Retina (tissue), 1 donor: ENCODE measurements at regions not wholly inside any gene's neighbourhood (a gene's known extent, or its start where the extent isn't known, plus 50 kb on each side); places are given as distances from the start of the nearest gene placed in this dataset.

ENCODE experiments used
- DNase-seq: peaks from one replicate; pipeline ENCODE4 v3.0.0-alpha.2; 2016

DNA sequence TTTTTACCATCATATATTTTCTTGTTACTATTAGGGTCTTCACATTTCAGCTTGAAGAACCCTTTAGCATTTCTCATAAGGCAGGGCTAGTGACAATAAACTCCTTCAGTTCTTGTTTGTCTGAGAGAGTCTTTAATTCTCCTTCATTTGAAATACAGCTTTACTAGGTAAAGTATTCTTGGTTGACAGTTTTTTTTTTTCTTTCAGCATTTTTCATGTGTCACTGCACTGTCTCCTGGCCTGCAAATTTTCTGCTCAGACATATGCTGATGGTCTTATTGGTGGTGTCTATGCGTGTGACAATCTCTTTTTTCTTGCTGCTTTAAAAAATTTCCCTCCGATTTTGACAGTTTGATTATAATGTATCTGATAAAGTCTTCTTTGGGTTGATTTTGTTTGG, 399.9 kb downstream of the SH3GL2 start:
- DNase-seq: no peak

- DNase-seq: no peak
These were observed 407.7 kb downstream of the SH3GL2 start for GRCh38 chr9:17986595-17986994.

GRCh38 chr9:17987189-17987588, 408.3 kb downstream of the SH3GL2 start:
- DNase-seq: no peak

DNA sequence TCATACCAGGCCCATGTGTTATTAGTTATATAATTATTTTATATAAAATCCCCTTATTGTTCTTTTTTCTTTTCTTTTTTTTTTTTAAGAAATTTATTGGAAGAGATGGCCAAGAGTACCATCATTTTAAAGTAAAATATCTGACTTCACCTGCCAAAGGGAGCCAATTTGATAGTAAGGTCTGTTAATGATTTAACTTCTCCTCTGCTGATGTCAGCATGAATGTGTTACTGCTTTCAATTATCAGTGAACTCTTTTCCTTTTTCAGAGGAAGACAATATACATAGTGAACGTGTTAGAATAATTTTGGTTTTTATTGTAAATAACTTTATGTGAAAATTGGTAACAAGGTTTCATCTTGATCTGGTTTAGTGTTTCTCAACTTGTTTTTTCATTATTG, 409.6 kb downstream of the SH3GL2 start:
- DNase-seq: no peak

DNA sequence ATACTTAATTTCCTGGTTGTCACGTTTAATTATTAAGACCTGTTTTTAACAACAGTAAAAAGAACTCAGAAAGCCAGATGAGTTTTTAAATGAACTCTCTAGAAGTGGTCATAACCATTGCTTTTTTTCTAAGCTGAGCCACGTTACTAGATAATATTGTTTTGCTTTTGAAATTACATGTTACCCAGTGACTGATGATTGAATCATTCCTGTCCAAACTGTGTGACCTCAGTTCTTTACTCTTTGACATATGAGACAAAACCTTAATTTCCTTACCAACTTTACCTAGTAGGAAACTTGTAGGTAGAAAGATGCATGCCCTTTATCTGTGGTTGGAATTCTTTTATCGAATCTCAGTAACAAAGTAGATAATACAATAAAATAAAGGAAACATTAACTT, 411.7 kb downstream of the SH3GL2 start:
- DNase-seq: no peak

DNA sequence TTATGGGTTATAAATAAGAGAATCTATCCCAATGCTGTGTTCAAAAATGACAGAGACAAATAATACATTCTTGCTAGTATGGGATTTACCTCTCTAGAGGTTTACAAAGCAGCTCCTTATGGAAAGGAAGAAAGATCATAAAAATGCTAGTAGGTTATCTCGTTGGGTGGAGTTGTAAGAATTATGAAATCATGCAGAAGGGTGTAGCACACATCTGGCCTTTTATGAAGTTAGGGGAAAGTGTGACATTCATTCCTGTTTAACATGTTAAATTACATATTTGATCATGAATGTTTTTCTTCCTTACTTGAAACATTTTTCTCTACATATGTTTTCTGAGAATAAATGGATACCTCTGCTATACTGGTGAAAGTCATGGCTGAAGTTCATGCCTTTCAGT, 414.2 kb downstream of the SH3GL2 start:
- no peak for DNase-seq

DNA sequence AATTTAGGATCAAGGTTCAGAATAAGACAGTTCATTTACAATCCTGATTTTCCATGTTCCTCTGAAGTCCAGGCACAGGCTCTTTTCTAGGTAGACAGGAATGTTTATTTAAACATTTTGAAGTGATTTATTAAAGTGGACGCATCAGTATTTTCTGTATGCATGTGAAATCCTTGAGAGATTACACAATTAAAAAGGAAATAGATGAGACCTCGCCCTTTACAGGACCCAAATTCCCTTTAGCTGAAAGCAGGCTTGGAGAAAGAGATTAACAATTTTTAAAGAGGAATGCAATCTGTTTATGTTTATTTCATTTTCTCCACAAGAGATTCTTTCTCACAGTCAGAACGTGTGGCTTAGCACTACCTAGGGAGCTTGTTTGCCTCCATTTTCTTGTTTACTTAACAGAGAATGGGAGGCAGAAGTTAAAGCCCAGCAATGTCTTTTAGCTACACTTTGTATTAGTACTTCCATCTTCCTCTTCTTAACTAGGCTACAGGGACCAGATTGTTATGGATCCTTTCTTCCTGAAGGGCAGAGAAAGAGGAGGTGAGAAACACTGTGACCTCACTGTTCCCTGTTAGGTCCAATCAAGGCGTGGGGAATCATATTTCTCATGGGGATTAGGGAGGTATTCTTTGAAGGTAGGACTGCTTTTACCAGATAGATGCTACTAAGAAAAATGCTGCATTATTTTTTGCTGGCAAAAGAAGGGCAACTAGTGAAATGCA, 416.0 kb downstream of the SH3GL2 start:
- no peak for DNase-seq

DNA sequence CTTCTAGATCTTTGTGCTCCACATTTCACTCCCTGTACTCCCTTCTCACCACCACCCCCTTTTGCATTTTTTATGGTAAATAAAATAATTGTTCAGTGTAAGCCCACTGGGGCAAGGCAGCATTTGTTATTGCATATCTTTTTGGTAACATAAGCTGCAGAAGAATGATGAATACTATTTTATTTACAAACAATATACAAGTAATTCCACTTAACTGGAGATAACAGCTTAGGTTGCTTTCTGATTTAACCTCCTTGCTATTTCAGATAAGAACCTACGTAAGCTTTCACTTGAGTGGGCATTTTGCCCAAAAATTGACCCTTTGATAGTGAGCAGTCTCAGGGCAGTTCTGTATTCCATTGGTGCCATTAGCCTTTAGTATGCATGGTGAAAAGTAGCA, 417.9 kb downstream of the SH3GL2 start:
- DNase-seq: no peak

GRCh38 chr9:18002718-18003438, 424.0 kb downstream of the SH3GL2 start:
- DNase-seq: no peak

- DNase-seq: no peak
These were observed 427.7 kb downstream of the SH3GL2 start for GRCh38 chr9:18006591-18006990.

DNA sequence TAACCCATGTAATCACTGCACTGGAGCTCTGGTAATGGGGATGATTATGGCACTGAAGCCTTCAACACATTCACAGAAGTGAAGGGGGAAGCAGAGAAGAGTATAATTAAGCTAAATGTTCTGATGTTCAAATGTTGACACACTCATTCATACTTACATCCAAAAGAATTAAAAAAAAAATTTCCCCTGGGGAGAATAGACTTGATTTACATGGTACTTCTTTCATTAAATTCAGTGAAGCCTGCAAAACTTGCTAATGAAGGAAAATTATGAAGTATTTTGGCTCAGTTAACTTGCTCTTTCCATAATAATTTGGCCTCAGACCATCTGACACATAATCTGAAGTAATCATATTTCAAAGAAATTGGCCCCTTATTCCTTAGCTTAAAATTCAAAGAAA, 428.8 kb downstream of the SH3GL2 start:
- DNase-seq: no peak

GRCh38 chr9:18009902-18010301, 431.0 kb downstream of the SH3GL2 start:
- DNase-seq: no peak

DNA sequence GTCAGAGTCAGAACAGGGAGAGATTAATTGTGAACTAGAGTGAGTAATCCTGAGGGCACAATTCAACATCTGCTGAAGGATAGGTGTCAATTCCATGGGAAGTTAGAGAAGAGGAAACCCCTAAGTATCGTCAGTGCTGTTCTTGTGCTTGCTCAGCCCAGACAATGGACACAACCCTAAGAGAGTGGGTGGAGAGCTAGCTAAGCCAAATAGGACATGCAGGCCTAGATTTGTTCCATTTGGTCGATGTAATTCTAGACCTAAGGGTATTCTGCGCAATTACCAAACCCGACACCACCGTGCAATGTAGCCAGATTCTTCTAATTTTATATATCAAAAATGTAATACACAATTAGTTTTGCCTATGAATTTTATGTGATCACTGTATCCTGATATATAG, 431.6 kb downstream of the SH3GL2 start:
- no peak for DNase-seq

- DNase-seq: no peak
These were observed 433.3 kb downstream of the SH3GL2 start for GRCh38 chr9:18012170-18012569.

DNA sequence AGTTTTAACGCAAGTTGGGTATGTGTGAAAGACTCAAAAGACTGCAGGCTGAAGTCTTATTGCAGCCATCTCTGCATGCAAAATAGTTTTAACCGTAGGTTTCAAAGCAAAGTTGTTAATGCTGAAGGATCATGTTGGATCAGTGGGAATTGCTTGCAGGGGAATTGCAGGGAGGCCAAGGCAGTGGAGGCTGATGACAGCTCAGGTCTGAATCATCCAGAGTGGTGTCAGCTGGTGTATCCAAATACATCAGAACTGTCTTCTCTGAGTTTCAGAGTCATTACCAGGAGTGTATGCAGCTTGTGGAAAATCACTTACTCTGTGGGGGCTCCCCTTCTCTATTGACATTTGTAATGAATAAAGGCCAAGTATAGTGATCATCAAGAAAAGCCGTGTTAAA, 435.7 kb downstream of the SH3GL2 start:
- no peak for DNase-seq

DNA sequence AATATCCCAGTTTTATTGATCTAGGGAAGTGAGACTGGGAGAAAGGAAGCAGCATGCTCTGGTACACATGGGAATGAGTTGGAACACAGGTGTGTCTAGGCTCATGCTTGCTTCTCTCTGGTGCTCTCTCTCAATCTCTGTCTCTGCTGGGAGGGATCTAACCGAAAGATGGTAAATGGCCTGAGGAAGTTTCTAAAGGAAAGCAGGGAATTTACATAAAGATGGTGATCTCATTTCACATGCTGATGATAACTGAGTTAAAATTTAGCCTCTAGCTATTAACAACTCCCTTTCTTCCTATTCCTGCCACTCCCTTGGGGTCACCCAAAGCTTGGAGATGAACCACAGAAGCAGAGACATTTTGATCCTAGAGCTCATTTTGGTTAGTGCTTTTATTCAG, 436.2 kb downstream of the SH3GL2 start:
- no peak for DNase-seq

DNA sequence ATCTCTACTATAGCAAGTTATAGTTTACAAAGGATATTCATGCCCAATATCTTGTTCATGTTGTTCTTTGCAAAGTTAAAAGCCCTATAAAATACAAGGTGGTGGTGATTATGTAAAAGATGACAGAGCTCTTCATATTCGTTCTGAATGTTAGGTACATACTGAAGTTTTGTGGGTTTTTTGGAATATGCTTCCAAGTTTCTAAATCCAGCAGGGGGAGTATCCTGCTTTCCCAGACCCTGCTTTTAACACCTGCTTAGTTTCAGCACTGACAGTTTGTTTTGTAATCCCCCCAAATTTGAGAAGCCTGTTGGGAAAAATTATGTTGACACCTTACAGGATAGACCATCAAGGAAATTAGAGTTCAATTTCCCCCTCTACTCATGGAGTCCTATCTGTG, 438.3 kb downstream of the SH3GL2 start:
- no peak for DNase-seq

DNA sequence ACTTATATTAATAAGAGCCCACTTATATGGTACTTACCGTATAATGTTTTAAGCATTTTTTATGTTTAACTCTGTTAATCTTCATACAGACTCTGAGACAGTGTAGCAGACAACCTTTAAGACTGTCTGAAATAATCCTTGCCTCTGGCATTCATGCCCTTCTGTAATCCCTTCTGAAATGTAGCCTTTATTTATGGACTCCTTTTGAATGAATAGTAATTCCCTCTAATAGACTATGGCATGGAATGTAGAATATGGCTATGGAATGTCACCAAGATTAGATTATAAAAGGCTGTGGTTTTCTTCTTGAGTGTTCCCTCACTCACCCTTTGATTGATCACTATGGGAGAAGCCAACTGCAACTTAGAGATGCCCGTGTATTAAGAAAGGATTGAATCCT, 439.4 kb downstream of the SH3GL2 start:
- no peak for DNase-seq

GRCh38 chr9:18018661-18019060, 439.8 kb downstream of the SH3GL2 start:
- DNase-seq: no peak

DNA sequence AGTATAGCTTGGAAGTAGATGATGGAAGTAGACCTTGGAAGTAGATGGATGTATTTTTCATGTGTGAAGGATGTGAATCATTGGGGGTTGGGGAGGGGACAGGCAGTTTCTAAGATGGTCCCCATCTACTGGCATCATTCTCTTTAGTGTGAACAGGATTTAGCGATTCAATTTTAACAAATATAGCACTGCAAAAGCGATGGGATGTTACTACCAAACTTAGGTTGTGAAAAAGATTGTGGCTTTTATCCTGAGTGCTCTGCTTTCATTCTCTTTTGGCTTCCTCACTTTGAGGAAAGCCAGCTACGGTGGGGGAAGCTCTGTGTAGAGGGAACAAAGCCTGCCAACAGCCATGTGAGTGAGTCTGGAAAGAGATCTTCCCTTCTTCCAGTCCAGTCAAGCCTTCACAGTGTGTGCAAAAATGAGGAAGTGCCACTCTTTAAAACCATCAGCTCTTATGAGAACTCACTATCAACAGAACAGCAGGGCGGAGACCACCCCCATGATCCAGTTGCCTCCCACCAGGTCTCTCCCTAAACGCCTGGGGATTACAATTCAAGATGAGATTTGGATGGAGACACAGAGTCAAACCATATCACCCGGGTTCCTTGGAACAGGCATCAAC, 441.4 kb downstream of the SH3GL2 start:
- no peak for DNase-seq

GRCh38 chr9:18022642-18023041, 443.8 kb downstream of the SH3GL2 start:
- DNase-seq: no peak

- no peak for DNase-seq
These were observed 444.5 kb downstream of the SH3GL2 start for GRCh38 chr9:18023332-18023731.

- no peak for DNase-seq
These were observed 441.3 kb upstream of the ADAMTSL1 start for GRCh38 chr9:18032636-18033035.
